ENCODE measurements at regions not wholly inside any gene's neighbourhood (a gene's known extent, or its start where the extent isn't known, plus 50 kb on each side); places are given as distances from the start of the nearest gene placed in this dataset.

DNA sequence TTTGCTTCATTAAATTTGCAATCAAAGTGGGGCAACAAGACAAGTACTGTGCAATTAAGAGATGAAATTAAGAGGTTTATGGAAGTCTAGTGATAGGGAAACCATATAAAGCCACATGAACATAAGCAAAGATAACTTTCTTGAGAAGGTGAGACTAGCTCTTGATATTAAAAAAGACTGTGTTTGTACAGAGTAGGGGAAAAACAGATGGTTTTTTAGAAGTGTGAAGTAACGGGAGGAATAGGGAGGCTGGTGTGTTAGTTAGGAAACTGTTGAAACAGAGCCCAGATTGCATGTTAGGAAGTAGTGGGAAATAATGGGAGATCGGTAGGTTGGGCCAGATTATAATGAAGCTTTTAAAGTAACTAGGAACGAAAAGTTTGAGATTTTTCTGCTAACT lies 149.8 kb upstream of the FREM2 start:
- intact Hi-C loops (cut with DNase I), result no loop called here
- no peaks in the 10 kb centered on the region for H3K27me3 ChIP-seq
- H3K4me3 ChIP-seq, result no peak overlapping the region
- H3K9me3 ChIP-seq (replicated peaks in 1 of 3), result no peaks in the 10 kb centered on the region
- H3K4me1 ChIP-seq (replicated peaks in 1 of 2), result no peaks in the 10 kb centered on the region
- 60 to 66% (median 65%) methylated on average over 3 of the region's 3 CpGs for WGBS, 4 donors
- H3K27ac ChIP-seq, result no peak overlapping the region
- no peaks in the 10 kb centered on the region for H3K36me3 ChIP-seq (replicated peaks in 1 of 2)
- DNase-seq, result no peak
- TF ChIP-seq CTCF (IDR thresholded peaks at IDR 0.05), result no peak
- no peak for TF ChIP-seq POLR2A (IDR thresholded peaks at IDR 0.05)

GRCh38 chr13:38538422-38538821 lies 148.5 kb upstream of the FREM2 start:
- 51 to 65% (median 56%) methylated on average over 4 of the region's 4 CpGs for WGBS, 4 donors
- DNase-seq, result no peak
- TF ChIP-seq CTCF (IDR thresholded peaks at IDR 0.05) (no peak), POLR2A (IDR thresholded peaks at IDR 0.05) (no peak)
- intact Hi-C loops (cut with DNase I), result no loop called here
- no peak overlapping the region for H3K4me3 ChIP-seq
- H3K4me1 ChIP-seq (replicated peaks in 1 of 2), result no peaks in the 10 kb centered on the region
- H3K27ac ChIP-seq, result no peak overlapping the region
- no peaks in the 10 kb centered on the region for H3K36me3 ChIP-seq (replicated peaks in 1 of 2)
- no peaks in the 10 kb centered on the region for H3K9me3 ChIP-seq (replicated peaks in 1 of 3)
- H3K27me3 ChIP-seq, result no peaks in the 10 kb centered on the region

DNA sequence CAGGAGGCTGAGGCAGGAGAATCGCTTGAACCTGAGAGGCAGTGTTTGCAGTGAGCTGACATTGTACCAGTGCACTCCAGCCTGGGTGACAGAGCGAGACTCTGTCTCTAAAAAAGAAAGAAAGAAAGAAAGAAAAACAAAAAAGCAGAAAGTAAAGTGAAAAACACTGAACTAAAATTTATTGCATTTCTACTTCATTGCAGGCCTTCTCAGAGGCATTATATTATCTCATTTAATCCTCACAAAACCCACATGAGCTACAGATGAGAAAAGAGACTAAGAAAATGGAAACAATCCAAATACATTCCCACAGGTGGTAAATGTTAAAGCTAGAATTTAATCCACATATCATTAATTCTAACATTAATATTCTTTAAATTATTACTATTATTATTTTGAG lies 147.2 kb upstream of the FREM2 start:
- H3K27ac ChIP-seq, result no peak overlapping the region
- WGBS, 4 donors, result 70 to 94% (median 87%) methylated on average over 2 of the region's 2 CpGs
- no peaks in the 10 kb centered on the region for H3K4me1 ChIP-seq (replicated peaks in 1 of 2)
- no peak overlapping the region for H3K4me3 ChIP-seq
- H3K36me3 ChIP-seq (replicated peaks in 1 of 2), result no peaks in the 10 kb centered on the region
- TF ChIP-seq CTCF (IDR thresholded peaks at IDR 0.05) (no peak), POLR2A (IDR thresholded peaks at IDR 0.05) (no peak)
- no peaks in the 10 kb centered on the region for H3K9me3 ChIP-seq (replicated peaks in 1 of 3)
- H3K27me3 ChIP-seq, result no peaks in the 10 kb centered on the region
- intact Hi-C loops (cut with DNase I), result no loop called here
- no peak for DNase-seq

DNA sequence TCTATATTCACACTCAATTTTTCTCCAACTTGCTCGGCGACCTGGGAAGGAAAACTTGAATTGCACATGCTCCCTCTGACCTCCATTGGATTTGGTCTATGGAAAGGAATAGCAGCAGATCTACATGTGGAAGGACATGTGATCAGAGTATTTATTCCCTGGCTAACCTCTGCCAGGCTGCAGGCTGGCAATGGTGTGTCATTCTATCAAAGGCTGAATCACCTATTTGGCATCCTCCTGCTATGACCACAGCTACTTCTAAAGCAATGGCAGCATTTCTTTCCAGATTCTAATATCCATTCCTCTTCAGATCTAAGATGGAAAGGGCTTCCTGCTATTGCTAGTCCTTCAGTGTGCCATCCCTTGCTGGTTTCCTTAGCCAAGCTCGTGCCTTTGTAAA lies 144.3 kb upstream of the FREM2 start:
- H3K4me1 ChIP-seq (replicated peaks in 1 of 2), result no peaks in the 10 kb centered on the region
- no peaks in the 10 kb centered on the region for H3K9me3 ChIP-seq (replicated peaks in 1 of 3)
- H3K27me3 ChIP-seq, result no peaks in the 10 kb centered on the region
- 55 to 63% (median 60%) methylated on average over 3 of the region's 3 CpGs for WGBS, 4 donors
- H3K27ac ChIP-seq, result no peak overlapping the region
- TF ChIP-seq CTCF (IDR thresholded peaks at IDR 0.05), result no peak
- no peak for TF ChIP-seq POLR2A (IDR thresholded peaks at IDR 0.05)
- no peaks in the 10 kb centered on the region for H3K36me3 ChIP-seq (replicated peaks in 1 of 2)
- no peak overlapping the region for H3K4me3 ChIP-seq
- no peak for DNase-seq
- intact Hi-C loops (cut with DNase I), result no loop called here

Data from adrenal gland (tissue), 9 donors.